Osteoblast (primary cell): ENCODE measurements at regions not wholly inside any gene's neighbourhood (a gene's known extent, or its start where the extent isn't known, plus 50 kb on each side); places are given as distances from the start of the nearest gene placed in this dataset.

Experiments used
- DNase-seq: peaks from one replicate; pipeline ENCODE4 v3.0.0; 2011; ENCODE audit warnings: low spot score, mixed read lengths; ENCODE audit not compliant: insufficient read length; ENCODE audit errors: missing footprints
- H2AFZ ChIP-seq: 2 replicates; pipeline ENCODE4 v1.6.0; 2011; ENCODE audit warnings: mild to moderate bottlenecking, low read length
- H3K27ac ChIP-seq: 2 replicates; pipeline ENCODE4 v1.5.1; 2011; ENCODE audit warnings: mild to moderate bottlenecking, low read depth, low read length, moderate library complexity
- H3K27me3 ChIP-seq: 2 replicates; pipeline ENCODE4 v1.6.0; 2012; ENCODE audit warnings: mild to moderate bottlenecking, control low read depth, inconsistent platforms, low read length, moderate library complexity; ENCODE audit not compliant: insufficient read depth
- H3K36me3 ChIP-seq: 2 replicates; pipeline ENCODE4 v1.5.1; 2011; ENCODE audit warnings: mild to moderate bottlenecking, low read length, control low read depth, moderate library complexity; ENCODE audit not compliant: insufficient read depth
- H3K4me1 ChIP-seq: 2 replicates; pipeline ENCODE4 v1.5.1; 2011; ENCODE audit warnings: mild to moderate bottlenecking, low read length, control low read depth, moderate library complexity; ENCODE audit not compliant: insufficient read depth
- H3K4me2 ChIP-seq: 2 replicates; pipeline ENCODE4 v1.6.0; 2011; ENCODE audit warnings: mild to moderate bottlenecking, low read length; ENCODE audit not compliant: insufficient read depth
- H3K4me3 ChIP-seq: fragments of 200-600 bp; sonication (generic); 3 replicates; pipeline ENCODE4 v1.5.1; 2012; ENCODE audit warnings: mild to moderate bottlenecking, low read length, inconsistent platforms; ENCODE audit not compliant: insufficient read depth
- H3K79me2 ChIP-seq: 2 replicates; pipeline ENCODE4 v1.6.0; 2012; ENCODE audit warnings: mild to moderate bottlenecking, low read length, control low read depth, inconsistent platforms; ENCODE audit not compliant: insufficient read depth
- H3K9me3 ChIP-seq: 2 replicates; pipeline ENCODE4 v1.5.1; 2011; ENCODE audit warnings: low read depth, low read length, control low read depth
- H4K20me1 ChIP-seq: 2 replicates; pipeline ENCODE4 v1.6.0; 2012; ENCODE audit warnings: mild to moderate bottlenecking, low read length, control low read depth; ENCODE audit not compliant: insufficient read depth
- TF ChIP-seq, protein P1 (sequence below): IDR thresholded peaks from 2 replicates; pipeline ENCODE4 v1.5.1; 2011; ENCODE audit warnings: mild to moderate bottlenecking, low read depth, low read length, moderate library complexity; ENCODE audit errors: extremely low read depth

DNA sequence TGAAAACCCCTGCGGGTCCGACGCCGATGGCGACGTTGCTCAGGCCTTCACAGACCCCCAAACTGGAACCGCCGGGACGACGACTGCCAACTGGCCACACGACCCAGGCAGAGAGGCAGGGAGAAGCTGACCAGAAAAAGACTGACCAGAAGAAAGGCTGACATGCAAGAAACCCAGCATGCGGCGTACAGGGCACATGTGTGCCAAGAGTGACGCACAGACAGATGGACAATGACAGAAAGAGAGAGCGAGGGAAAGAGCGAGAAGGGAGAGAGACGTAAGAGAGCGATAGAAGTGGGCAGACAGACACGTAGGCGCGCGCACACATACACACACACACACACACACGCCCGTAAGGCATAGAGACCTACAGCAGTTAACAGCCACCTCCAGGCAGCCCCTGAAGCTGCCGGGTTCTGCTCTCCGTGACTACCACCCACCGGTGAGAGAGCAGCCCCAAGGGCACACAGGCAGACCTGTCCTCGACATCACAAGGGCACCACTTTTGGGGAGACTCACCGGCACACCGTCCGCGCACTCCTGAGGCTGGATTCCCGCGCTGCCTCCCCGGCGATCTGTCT lies 67.2 kb upstream of the ZNF527 start:
- no peaks in the 10 kb centered on the region for H3K4me1 ChIP-seq
- no peaks in the 10 kb centered on the region for H4K20me1 ChIP-seq
- no peaks in the 10 kb centered on the region for H3K9me3 ChIP-seq
- peak overlapping the region; percentile 59 for H3K4me3 ChIP-seq
- peak overlapping the region; percentile 53 for H3K4me2 ChIP-seq
- no peaks in the 10 kb centered on the region for H3K36me3 ChIP-seq
- DNase-seq: peak; percentile 52
- TF ChIP-seq, protein P1, sequence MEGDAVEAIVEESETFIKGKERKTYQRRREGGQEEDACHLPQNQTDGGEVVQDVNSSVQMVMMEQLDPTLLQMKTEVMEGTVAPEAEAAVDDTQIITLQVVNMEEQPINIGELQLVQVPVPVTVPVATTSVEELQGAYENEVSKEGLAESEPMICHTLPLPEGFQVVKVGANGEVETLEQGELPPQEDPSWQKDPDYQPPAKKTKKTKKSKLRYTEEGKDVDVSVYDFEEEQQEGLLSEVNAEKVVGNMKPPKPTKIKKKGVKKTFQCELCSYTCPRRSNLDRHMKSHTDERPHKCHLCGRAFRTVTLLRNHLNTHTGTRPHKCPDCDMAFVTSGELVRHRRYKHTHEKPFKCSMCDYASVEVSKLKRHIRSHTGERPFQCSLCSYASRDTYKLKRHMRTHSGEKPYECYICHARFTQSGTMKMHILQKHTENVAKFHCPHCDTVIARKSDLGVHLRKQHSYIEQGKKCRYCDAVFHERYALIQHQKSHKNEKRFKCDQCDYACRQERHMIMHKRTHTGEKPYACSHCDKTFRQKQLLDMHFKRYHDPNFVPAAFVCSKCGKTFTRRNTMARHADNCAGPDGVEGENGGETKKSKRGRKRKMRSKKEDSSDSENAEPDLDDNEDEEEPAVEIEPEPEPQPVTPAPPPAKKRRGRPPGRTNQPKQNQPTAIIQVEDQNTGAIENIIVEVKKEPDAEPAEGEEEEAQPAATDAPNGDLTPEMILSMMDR: no peak
- no peak overlapping the region for H3K27ac ChIP-seq
- H3K27me3 ChIP-seq: no peaks in the 10 kb centered on the region
- H2AFZ ChIP-seq: peak overlapping the region; percentile 35
- H3K79me2 ChIP-seq: no peaks in the 10 kb centered on the region

DNA sequence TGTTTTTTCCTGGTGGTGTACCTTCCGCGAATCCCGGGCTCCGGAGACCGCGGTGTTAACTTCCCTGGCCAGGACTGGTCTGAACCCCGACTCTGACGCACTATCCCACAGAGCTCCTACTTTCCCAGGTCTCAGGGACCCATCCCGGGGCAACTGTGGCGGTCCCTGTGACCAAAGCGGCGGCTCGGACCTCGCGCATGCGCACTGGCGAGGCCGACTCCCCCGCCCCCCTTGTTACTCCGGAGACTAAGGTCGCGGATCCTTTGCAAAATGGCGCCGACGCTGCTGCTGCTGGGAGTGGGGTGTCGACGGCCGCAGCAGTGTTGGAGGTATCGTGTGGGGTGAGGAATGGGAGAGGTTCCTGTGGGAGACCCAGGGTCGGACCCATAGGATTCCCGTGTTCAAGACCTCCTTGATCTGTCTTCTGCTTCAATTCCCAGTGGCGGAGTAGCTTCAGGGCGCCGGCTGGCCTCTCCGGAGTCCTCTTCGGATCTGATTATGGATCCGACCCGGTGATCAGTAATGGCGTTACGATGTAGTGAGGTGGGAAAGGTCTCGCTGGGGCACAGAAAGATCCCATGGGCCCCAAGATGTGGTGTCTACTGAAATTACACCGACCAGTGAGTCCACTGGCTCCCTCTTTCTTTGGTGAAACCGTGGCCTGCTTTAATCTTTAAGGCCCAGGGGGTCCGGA lies 66.6 kb upstream of the ZNF527 start:
- H3K4me1 ChIP-seq: no peaks in the 10 kb centered on the region
- H3K9me3 ChIP-seq: no peaks in the 10 kb centered on the region
- peak overlapping the region; percentile 53 for H3K4me2 ChIP-seq
- no peaks in the 10 kb centered on the region for H3K79me2 ChIP-seq
- peak overlapping the region; percentile 35 for H2AFZ ChIP-seq
- H3K36me3 ChIP-seq: no peaks in the 10 kb centered on the region
- DNase-seq: peak; percentile 54
- H3K27ac ChIP-seq: no peak overlapping the region
- H4K20me1 ChIP-seq: no peaks in the 10 kb centered on the region
- peak overlapping the region; percentile 59 for H3K4me3 ChIP-seq
- no peaks in the 10 kb centered on the region for H3K27me3 ChIP-seq
- TF ChIP-seq, protein P1: no peak

DNA sequence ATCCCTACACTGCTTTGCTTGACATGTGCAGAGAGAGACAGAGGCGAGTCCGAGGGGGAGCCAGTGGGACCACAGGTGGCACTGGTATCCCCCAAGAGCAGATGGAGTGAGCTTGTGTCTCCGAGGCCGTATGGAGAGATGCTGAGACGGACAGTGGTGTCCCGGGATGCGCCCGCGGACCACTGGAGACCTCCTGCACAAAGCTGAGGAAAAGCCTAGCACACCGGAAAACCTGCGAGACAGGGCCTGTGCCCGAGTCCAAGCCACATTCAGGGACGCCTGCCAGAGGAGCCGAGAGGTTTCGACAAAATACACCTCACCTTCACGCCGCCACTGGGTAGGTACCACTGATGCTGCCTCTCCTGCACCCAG lies 66.0 kb upstream of the ZNF527 start:
- no peaks in the 10 kb centered on the region for H3K9me3 ChIP-seq
- H3K4me1 ChIP-seq: no peaks in the 10 kb centered on the region
- no peak overlapping the region for H3K4me3 ChIP-seq
- no peak overlapping the region for H2AFZ ChIP-seq
- peak; percentile 37 for DNase-seq
- H3K4me2 ChIP-seq: no peak overlapping the region
- no peaks in the 10 kb centered on the region for H3K36me3 ChIP-seq
- no peaks in the 10 kb centered on the region for H4K20me1 ChIP-seq
- H3K27me3 ChIP-seq: no peaks in the 10 kb centered on the region
- no peaks in the 10 kb centered on the region for H3K79me2 ChIP-seq
- H3K27ac ChIP-seq: no peak overlapping the region
- TF ChIP-seq, protein P1: no peak

DNA sequence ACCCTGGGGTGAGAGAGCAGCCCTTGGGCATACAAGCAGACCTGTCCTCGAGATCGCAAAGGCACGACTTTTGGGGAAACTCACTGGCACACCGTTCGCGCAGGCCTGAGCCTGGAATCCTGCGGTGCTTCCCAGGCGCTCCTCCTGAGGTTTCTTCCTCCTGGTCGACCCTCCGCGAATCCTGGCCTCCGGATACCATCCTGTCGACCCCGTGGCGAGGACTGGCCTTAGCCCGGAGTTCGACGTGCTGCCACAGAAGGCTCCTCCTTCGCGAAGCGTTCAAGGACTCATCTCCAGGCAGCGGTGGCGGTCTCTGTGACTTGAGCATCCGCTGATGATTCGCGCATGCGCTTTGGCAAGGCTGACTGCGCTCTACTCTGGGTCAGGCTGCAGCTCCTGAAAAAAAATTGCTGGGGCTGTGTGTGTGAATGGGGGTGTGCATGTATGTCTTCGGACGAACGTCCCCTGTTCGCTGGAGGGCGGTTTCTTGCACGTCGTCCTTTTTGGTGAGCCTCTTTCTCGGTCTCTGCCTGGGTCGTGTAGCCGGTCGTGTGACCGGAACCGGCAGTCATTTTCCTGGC lies 64.4 kb upstream of the ZNF527 start:
- Histone ChIP-seq H3K4me1 (no peaks in the 10 kb centered on the region), H3K27ac (no peak overlapping the region), H3K27me3 (no peaks in the 10 kb centered on the region), H3K79me2 (no peaks in the 10 kb centered on the region), H4K20me1 (no peaks in the 10 kb centered on the region), H3K4me3 (no peak overlapping the region), H3K36me3 (no peaks in the 10 kb centered on the region), H2AFZ (no peak overlapping the region), H3K4me2 (no peak overlapping the region), H3K9me3 (no peaks in the 10 kb centered on the region)
- TF ChIP-seq, protein P1: no peak
- peak; percentile 54 for DNase-seq
